Panc1 (cell line): ENCODE measurements at regions not wholly inside any gene's neighbourhood (a gene's known extent, or its start where the extent isn't known, plus 50 kb on each side); places are given as distances from the start of the nearest gene placed in this dataset.
"Not testable (repeated sequence)": the region's sequence is repeated elsewhere in the genome, so short reads cannot be mapped to it uniquely, and the experiment has no call there.

Source experiments
- ATAC-seq: fragments of 200-7000 bp; cut with Tn5 transposase; 2 replicates; pipeline ENCODE4 v1.9.1; 2020; ENCODE audit warnings: mild to moderate bottlenecking, moderate library complexity
- BruUV-seq: library from RNA; stranded (reverse); fragments of 400-500 nt; replicated peaks from 2 replicates; lab custom pipeline; 2021; lab: Mats Ljungman, UMichigan
- CTCF ChIA-PET: fragments of 300-600 bp; sonication (Branson Sonifier 250); formaldehyde crosslinking; loops from one replicate; lab custom pipeline; 2022; ENCODE audit warnings: antibody characterized with exemption; lab: Charles Lee
- POLR2A ChIA-PET: fragments of 300-600 bp; sonication (Branson Sonifier 250); formaldehyde crosslinking; loops from one replicate; lab custom pipeline; 2022; ENCODE audit warnings: antibody characterized with exemption; lab: Charles Lee
- DNase-seq: peaks from one replicate; pipeline ENCODE4 v3.0.0-alpha.2; 2010; ENCODE audit warnings: low read depth, low spot score
- H3K27ac ChIP-seq: 2 replicates; pipeline ENCODE4 v1.5.1; 2011; ENCODE audit warnings: mild to moderate bottlenecking, low read length, inconsistent platforms
- H3K27me3 ChIP-seq: fragments of 200-500 bp; sonication (Bioruptor generic); 2 replicates; pipeline ENCODE4 v1.6.0; 2014; ENCODE audit warnings: low read length, inconsistent platforms; ENCODE audit not compliant: control insufficient read depth, insufficient read depth
- H3K36me3 ChIP-seq: fragments of 200-500 bp; sonication (Bioruptor generic); 2 replicates; pipeline ENCODE4 v1.5.1; 2014; ENCODE audit warnings: inconsistent platforms, mild to moderate bottlenecking, low read length, moderate library complexity; ENCODE audit not compliant: control insufficient read depth, insufficient read depth
- H3K4me1 ChIP-seq: 2 replicates; pipeline ENCODE4 v1.5.1; 2011; ENCODE audit warnings: inconsistent platforms, mild to moderate bottlenecking, low read length, moderate library complexity; ENCODE audit not compliant: control insufficient read depth, insufficient read depth
- H3K4me3 ChIP-seq, 2 experiments: 2 replicates each; pipeline ENCODE4 v1.5.1; 2011 to 2012; ENCODE audit warnings: low read depth in 2 of 2, low read length in 2 of 2, mild to moderate bottlenecking in 2 of 2, inconsistent platforms in 1 of 2, moderate library complexity in 1 of 2
- H3K9me3 ChIP-seq: fragments of 200-500 bp; sonication (Bioruptor generic); 2 replicates; pipeline ENCODE4 v1.5.1; 2014; ENCODE audit warnings: low read depth, mild to moderate bottlenecking, inconsistent platforms, low read length, moderate library complexity; ENCODE audit not compliant: control insufficient read depth, insufficient read depth
- CTCF ChIP-seq: fragments of 450-650 bp; IDR thresholded peaks from 2 replicates; pipeline ENCODE4 v1.5.1; 2017; ENCODE audit warnings: mild to moderate bottlenecking
- POLR2AphosphoS5 ChIP-seq: IDR thresholded peaks from 2 replicates; pipeline ENCODE4 v1.6.1; 2012; ENCODE audit warnings: mild to moderate bottlenecking, low read depth, low read length, moderate library complexity
- REST ChIP-seq, 2 experiments: IDR thresholded peaks; 2 replicates each; pipeline ENCODE4 v1.6.1; 2011 to 2012; ENCODE audit warnings: low read depth in 2 of 2, control low read depth in 1 of 2, low read length in 1 of 2, mild to moderate bottlenecking in 1 of 2, moderate library complexity in 1 of 2; ENCODE audit not compliant: insufficient read depth in 1 of 2
- SIN3A ChIP-seq: IDR thresholded peaks from 2 replicates; pipeline ENCODE4 v1.6.1; 2012; ENCODE audit warnings: low read depth, mild to moderate bottlenecking, low read length, moderate library complexity, borderline replicate concordance; ENCODE audit not compliant: insufficient read depth
- TCF7L2 ChIP-seq: IDR thresholded peaks from 2 replicates; pipeline ENCODE4 v1.6.1; 2011; ENCODE audit warnings: mild to moderate bottlenecking, low read depth, low read length, inconsistent platforms
- in situ Hi-C: cut with HindIII; loops from 2 replicates; pipeline ENCODE4 v1.10.0; 2016; ENCODE audit warnings: low sequenced_read_pairs, low pct_unique_long_range_greater_than_20kb
- intact Hi-C: fragments of 100-400 bp; cut with micrococcal nuclease; formaldehyde crosslinking; loops from one replicate; pipeline ENCODE4 v1.10.0; 2022; ENCODE audit not compliant: unreplicated experiment

- Histone ChIP-seq H3K27ac (no peak overlapping the region), H3K4me3 (no peak overlapping the region), H3K9me3 (no peaks in the 10 kb centered on the region), H3K27me3 (no peaks in the 10 kb centered on the region), H3K36me3 (no peaks in the 10 kb centered on the region), H3K4me1 (no peaks in the 10 kb centered on the region)
- no peak for DNase-seq
- POLR2A ChIA-PET: no interaction called here
- CTCF ChIA-PET: no interaction called here
- in situ Hi-C loops: no loop called here
- intact Hi-C loops: no loop called here
- ATAC-seq: no peak
- no TSS peak for BruUV-seq
- TF ChIP-seq REST (IDR thresholded peaks at IDR 0.05; ENCODE audit: insufficient read depth in 1 of 2, low read depth in 2 of 2, low read length in 1 of 2): no peak
- TF ChIP-seq TCF7L2: no peak
- no peak for TF ChIP-seq CTCF
- TF ChIP-seq SIN3A: no peak
- no peak for TF ChIP-seq POLR2AphosphoS5
Observed at GRCh38 chr5:67870662-67871061, 344.9 kb upstream of the PIK3R1 start.

DNA sequence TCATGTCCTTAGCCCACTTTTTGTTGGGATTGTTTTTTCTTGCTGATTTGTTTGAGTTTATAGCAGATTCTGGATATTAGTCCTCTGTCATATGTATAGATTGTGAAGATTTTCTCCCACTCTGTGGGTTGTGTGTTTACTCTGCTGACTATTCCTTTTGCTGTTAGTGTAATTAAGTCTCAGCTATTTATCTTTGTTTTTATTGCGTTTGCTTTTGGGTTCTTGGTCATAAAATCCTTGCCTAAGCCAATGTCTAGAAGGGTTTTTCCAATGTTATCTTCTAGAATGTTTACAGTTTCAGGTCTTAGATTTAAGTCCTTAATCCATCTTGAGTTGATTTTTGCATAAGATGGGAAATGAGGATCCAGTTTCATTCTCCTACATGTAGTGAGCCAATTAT, 351.2 kb upstream of the PIK3R1 start:
- H3K27ac ChIP-seq, H3K27me3 ChIP-seq, intact Hi-C loops, H3K4me3 ChIP-seq, H3K4me1 ChIP-seq, ATAC-seq, H3K9me3 ChIP-seq, POLR2A ChIA-PET, DNase-seq, in situ Hi-C loops, BruUV-seq, H3K36me3 ChIP-seq, CTCF ChIA-PET: not testable (repeated sequence)

- BruUV-seq: no TSS peak
- ChIA-PET POLR2A (no interaction called here), CTCF (no interaction called here)
- H3K27ac ChIP-seq: no peak overlapping the region
- no peak for ATAC-seq
- H3K4me3 ChIP-seq: no peak overlapping the region
- in situ Hi-C loops: no loop called here
- intact Hi-C loops: no loop called here
- no peak for DNase-seq
- no peaks in the 10 kb centered on the region for H3K36me3 ChIP-seq
- no peaks in the 10 kb centered on the region for H3K9me3 ChIP-seq
- H3K4me1 ChIP-seq: no peaks in the 10 kb centered on the region
- TF ChIP-seq CTCF: no peak
- no peak for TF ChIP-seq TCF7L2
- TF ChIP-seq SIN3A: no peak
- no peak for TF ChIP-seq POLR2AphosphoS5
- TF ChIP-seq REST (IDR thresholded peaks at IDR 0.05; ENCODE audit: insufficient read depth in 1 of 2, low read depth in 2 of 2, low read length in 1 of 2): no peak
- no peaks in the 10 kb centered on the region for H3K27me3 ChIP-seq
Observed at GRCh38 chr5:67858471-67859031, 357.0 kb upstream of the PIK3R1 start.
